ENCODE measurements at regions not wholly inside any gene's neighbourhood (a gene's known extent, or its start where the extent isn't known, plus 50 kb on each side); places are given as distances from the start of the nearest gene placed in this dataset.

DNA sequence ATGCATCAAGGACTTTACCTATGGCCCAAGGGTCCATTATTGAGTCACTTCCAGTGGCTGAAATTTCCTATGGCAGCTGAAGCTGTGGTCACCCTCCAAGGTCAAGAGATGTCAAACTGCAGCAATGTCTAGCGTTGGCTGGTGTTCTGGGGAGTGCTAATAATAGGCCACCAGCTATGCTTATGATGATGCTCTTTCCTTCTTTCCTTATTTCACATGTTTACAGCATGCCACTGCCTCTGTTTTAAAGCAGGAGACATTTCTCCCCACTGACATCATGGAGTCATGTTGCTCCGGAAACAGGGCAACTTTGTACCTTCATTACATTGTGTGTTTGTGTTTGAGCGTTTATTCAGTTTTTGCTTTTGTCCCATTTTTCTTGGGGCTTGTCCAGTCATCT is 62.6 kb upstream of the CYYR1 start:
- DNase-seq (ENCODE audit: low read depth in 1 of 2, low spot score in 1 of 2), result no peak
- TF ChIP-seq POLR2AphosphoS5 (IDR thresholded peaks at IDR 0.05; ENCODE audit: low read depth) (no peak), GABPA (IDR thresholded peaks at IDR 0.05; ENCODE audit: low read depth) (no peak), SPI1 (IDR thresholded peaks at IDR 0.05; ENCODE audit: borderline replicate concordance, low read depth) (no peak)
- TF ChIP-seq, protein P1, sequence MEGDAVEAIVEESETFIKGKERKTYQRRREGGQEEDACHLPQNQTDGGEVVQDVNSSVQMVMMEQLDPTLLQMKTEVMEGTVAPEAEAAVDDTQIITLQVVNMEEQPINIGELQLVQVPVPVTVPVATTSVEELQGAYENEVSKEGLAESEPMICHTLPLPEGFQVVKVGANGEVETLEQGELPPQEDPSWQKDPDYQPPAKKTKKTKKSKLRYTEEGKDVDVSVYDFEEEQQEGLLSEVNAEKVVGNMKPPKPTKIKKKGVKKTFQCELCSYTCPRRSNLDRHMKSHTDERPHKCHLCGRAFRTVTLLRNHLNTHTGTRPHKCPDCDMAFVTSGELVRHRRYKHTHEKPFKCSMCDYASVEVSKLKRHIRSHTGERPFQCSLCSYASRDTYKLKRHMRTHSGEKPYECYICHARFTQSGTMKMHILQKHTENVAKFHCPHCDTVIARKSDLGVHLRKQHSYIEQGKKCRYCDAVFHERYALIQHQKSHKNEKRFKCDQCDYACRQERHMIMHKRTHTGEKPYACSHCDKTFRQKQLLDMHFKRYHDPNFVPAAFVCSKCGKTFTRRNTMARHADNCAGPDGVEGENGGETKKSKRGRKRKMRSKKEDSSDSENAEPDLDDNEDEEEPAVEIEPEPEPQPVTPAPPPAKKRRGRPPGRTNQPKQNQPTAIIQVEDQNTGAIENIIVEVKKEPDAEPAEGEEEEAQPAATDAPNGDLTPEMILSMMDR (IDR thresholded peaks at IDR 0.05; ENCODE audit: insufficient read depth, low read length), result no peak
- TF ChIP-seq, protein P2, sequence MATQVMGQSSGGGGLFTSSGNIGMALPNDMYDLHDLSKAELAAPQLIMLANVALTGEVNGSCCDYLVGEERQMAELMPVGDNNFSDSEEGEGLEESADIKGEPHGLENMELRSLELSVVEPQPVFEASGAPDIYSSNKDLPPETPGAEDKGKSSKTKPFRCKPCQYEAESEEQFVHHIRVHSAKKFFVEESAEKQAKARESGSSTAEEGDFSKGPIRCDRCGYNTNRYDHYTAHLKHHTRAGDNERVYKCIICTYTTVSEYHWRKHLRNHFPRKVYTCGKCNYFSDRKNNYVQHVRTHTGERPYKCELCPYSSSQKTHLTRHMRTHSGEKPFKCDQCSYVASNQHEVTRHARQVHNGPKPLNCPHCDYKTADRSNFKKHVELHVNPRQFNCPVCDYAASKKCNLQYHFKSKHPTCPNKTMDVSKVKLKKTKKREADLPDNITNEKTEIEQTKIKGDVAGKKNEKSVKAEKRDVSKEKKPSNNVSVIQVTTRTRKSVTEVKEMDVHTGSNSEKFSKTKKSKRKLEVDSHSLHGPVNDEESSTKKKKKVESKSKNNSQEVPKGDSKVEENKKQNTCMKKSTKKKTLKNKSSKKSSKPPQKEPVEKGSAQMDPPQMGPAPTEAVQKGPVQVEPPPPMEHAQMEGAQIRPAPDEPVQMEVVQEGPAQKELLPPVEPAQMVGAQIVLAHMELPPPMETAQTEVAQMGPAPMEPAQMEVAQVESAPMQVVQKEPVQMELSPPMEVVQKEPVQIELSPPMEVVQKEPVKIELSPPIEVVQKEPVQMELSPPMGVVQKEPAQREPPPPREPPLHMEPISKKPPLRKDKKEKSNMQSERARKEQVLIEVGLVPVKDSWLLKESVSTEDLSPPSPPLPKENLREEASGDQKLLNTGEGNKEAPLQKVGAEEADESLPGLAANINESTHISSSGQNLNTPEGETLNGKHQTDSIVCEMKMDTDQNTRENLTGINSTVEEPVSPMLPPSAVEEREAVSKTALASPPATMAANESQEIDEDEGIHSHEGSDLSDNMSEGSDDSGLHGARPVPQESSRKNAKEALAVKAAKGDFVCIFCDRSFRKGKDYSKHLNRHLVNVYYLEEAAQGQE (IDR thresholded peaks at IDR 0.05; ENCODE audit: insufficient replicate concordance, low read depth), result no peak
- Histone ChIP-seq H3K27ac (replicated peaks) (no peak overlapping the region), H3K27me3 (ENCODE audit: insufficient read depth, poor library complexity, severe bottlenecking) (no peaks in the 10 kb centered on the region), H3K4me3 (replicated peaks; ENCODE audit: insufficient read depth, low read length) (no peak overlapping the region)

DNA sequence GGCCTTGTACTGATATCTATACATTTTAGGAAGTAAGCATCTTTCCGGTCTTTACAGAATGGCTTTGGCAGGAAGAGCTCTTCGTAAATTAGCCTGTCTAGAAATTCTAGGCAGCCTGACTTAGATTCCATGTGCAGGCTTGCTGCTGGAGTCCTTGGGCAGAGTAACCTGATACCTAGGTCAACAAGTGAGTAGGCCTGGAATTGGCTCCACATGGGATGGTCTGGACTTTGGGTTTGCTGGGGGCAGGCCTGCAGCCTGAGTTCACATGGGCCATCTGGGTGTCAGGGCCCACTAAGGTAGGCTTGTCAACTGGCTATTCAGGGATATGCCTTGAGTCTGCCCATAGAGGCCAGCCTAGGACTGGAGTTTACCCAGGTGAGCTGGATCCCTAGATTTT is 59.6 kb upstream of the CYYR1 start:
- no peaks in the 10 kb centered on the region for H3K27me3 ChIP-seq (ENCODE audit: insufficient read depth, poor library complexity, severe bottlenecking)
- no peak overlapping the region for H3K27ac ChIP-seq (replicated peaks)
- TF ChIP-seq, protein P2 (IDR thresholded peaks at IDR 0.05; ENCODE audit: insufficient replicate concordance, low read depth), result no peak
- TF ChIP-seq POLR2AphosphoS5 (IDR thresholded peaks at IDR 0.05; ENCODE audit: low read depth), result no peak
- TF ChIP-seq, protein P1 (IDR thresholded peaks at IDR 0.05; ENCODE audit: insufficient read depth, low read length), result no peak
- no peak for TF ChIP-seq GABPA (IDR thresholded peaks at IDR 0.05; ENCODE audit: low read depth)
- no peak for TF ChIP-seq SPI1 (IDR thresholded peaks at IDR 0.05; ENCODE audit: borderline replicate concordance, low read depth)
- DNase-seq (ENCODE audit: low read depth in 1 of 2, low spot score in 1 of 2), result no peak
- H3K4me3 ChIP-seq (replicated peaks; ENCODE audit: insufficient read depth, low read length), result no peak overlapping the region

DNA sequence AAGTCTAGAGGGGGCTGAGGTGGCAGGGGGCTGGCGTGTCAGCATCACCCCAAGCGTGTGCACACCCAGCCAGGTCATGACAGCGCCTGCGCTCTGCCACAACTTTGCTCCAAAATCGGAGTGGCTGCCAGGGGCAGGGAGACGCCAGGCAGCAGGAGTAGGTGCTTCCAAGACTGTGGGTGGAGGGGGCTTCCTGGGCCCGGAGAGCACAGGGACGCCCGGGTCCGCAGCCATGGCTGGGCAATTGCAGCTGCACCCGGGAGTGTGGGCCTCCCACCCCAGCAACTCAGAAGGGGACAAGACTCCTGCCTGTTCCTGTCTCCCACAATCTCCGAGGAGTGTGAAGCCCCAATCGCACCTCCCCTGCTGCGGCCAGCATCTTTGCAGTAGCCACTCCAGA is 53.1 kb upstream of the CYYR1 start:
- no peak overlapping the region for H3K27ac ChIP-seq (replicated peaks)
- no peak for TF ChIP-seq SPI1 (IDR thresholded peaks at IDR 0.05; ENCODE audit: borderline replicate concordance, low read depth)
- TF ChIP-seq, protein P1 (IDR thresholded peaks at IDR 0.05; ENCODE audit: insufficient read depth, low read length), result no peak
- no peak for TF ChIP-seq GABPA (IDR thresholded peaks at IDR 0.05; ENCODE audit: low read depth)
- no peak for DNase-seq (ENCODE audit: low read depth in 1 of 2, low spot score in 1 of 2)
- no peak overlapping the region for H3K4me3 ChIP-seq (replicated peaks; ENCODE audit: insufficient read depth, low read length)
- H3K27me3 ChIP-seq (ENCODE audit: insufficient read depth, poor library complexity, severe bottlenecking), result no peaks in the 10 kb centered on the region

DNA sequence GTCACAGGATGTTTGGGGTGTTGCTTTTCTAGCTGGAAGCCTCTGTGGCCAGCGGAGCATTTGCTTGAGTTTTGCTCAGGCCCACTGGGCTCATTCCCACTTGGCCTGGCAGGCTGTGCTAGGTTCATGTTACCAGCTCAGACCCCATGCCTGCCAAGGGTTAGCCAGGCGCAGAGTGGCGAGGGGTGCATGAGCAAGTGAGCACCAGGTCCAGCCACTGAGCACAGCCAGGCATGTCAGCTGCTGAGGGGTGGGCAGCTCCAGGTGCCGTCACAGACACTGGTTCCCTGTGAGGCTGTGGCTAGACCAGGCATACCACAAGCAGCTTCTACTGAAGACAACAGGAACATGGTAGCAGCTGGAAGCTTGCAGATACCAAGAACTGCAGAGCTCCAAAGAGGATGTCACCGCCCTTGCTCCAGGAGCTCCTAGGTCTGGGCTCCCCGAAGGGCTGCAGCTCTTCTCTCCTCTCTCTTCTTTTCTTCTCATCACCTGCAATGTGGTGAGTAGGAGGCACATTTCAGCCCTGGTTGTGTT is 52.0 kb upstream of the CYYR1 start:
- H3K4me3 ChIP-seq (replicated peaks; ENCODE audit: insufficient read depth, low read length), result no peak overlapping the region
- TF ChIP-seq, protein P1 (IDR thresholded peaks at IDR 0.05; ENCODE audit: insufficient read depth, low read length), result no peak
- TF ChIP-seq SPI1 (IDR thresholded peaks at IDR 0.05; ENCODE audit: borderline replicate concordance, low read depth) (no peak), POLR2AphosphoS5 (IDR thresholded peaks at IDR 0.05; ENCODE audit: low read depth) (no peak)
- TF ChIP-seq, protein P2 (IDR thresholded peaks at IDR 0.05; ENCODE audit: insufficient replicate concordance, low read depth), result no peak
- no peaks in the 10 kb centered on the region for H3K27me3 ChIP-seq (ENCODE audit: insufficient read depth, poor library complexity, severe bottlenecking)
- DNase-seq (ENCODE audit: low read depth in 1 of 2, low spot score in 1 of 2), result no peak
- H3K27ac ChIP-seq (replicated peaks), result no peak overlapping the region
